Breast epithelium (tissue), 3 donors: ENCODE measurements at regions not wholly inside any gene's neighbourhood (a gene's known extent, or its start where the extent isn't known, plus 50 kb on each side); places are given as distances from the start of the nearest gene placed in this dataset.

Experiments used
- POLR2A ChIP-seq: fragments of 450-650 bp; IDR thresholded peaks from one replicate; pipeline ENCODE4 v1.6.1; 2016; ENCODE audit warnings: antibody characterized with exemption, mild to moderate bottlenecking, moderate library complexity
- POLR2AphosphoS5 ChIP-seq, 3 donors: sonication (generic); formaldehyde crosslinking; IDR thresholded peaks; one replicate each; pipeline ENCODE4 v1.6.1; 2017; ENCODE audit warnings: antibody characterized with exemption in 3 of 3
- TF ChIP-seq, protein P1 (sequence below), 3 donors: fragments of 450-650 bp; IDR thresholded peaks; one replicate each; pipeline ENCODE4 v1.5.1; 2016 to 2017; ENCODE audit warnings: antibody characterized with exemption in 3 of 3, mild to moderate bottlenecking in 3 of 3, moderate library complexity in 3 of 3

DNA sequence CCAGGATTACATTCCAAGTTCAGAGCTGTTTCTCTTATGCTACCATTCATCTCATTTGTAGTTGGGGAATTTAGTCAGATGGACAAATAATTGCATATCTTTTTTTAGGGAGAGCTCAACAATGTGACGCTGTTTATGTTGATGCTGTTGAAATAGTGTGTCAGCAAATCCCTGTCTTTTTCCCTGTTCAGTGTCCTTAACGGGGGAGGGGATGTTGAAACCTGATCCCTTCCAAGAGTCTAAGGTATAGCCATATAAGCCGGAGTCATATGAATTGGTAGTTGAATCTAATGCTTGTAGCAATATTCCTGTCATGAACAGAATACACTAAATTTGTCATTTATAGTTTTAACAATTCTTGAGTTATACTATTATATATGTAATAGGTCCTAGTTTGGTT lies 293.5 kb upstream of the FAT1 start:
- TF ChIP-seq, protein P1, sequence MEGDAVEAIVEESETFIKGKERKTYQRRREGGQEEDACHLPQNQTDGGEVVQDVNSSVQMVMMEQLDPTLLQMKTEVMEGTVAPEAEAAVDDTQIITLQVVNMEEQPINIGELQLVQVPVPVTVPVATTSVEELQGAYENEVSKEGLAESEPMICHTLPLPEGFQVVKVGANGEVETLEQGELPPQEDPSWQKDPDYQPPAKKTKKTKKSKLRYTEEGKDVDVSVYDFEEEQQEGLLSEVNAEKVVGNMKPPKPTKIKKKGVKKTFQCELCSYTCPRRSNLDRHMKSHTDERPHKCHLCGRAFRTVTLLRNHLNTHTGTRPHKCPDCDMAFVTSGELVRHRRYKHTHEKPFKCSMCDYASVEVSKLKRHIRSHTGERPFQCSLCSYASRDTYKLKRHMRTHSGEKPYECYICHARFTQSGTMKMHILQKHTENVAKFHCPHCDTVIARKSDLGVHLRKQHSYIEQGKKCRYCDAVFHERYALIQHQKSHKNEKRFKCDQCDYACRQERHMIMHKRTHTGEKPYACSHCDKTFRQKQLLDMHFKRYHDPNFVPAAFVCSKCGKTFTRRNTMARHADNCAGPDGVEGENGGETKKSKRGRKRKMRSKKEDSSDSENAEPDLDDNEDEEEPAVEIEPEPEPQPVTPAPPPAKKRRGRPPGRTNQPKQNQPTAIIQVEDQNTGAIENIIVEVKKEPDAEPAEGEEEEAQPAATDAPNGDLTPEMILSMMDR (IDR thresholded peaks at IDR 0.05): no peak
- TF ChIP-seq POLR2A (no peak), POLR2AphosphoS5 (IDR thresholded peaks at IDR 0.05) (no peak)
